ENCODE measurements at regions not wholly inside any gene's neighbourhood (a gene's known extent, or its start where the extent isn't known, plus 50 kb on each side); places are given as distances from the start of the nearest gene placed in this dataset.

GRCh38 chr15:69815793-69816192, 281.9 kb downstream of the TLE3 start:
- TF ChIP-seq CTCF (IDR thresholded peaks at IDR 0.05; ENCODE audit: control insufficient read depth, extremely low read depth, insufficient read depth), result no peak
- no peak for DNase-seq (ENCODE audit: low read depth)
- H3K4me3 ChIP-seq (ENCODE audit: low read depth, low read length), result no peak overlapping the region

- H3K4me3 ChIP-seq (ENCODE audit: low read depth, low read length), result no peak overlapping the region
- TF ChIP-seq CTCF (IDR thresholded peaks at IDR 0.05; ENCODE audit: control insufficient read depth, extremely low read depth, insufficient read depth), result no peak
- no peak for DNase-seq (ENCODE audit: low read depth)
Measured at GRCh38 chr15:69816522-69816921, 281.2 kb downstream of the TLE3 start.

GRCh38 chr15:69818529-69818928, 279.2 kb downstream of the TLE3 start:
- H3K4me3 ChIP-seq (ENCODE audit: low read depth, low read length), result no peak overlapping the region
- DNase-seq (ENCODE audit: low read depth), result no peak
- TF ChIP-seq CTCF (IDR thresholded peaks at IDR 0.05; ENCODE audit: control insufficient read depth, extremely low read depth, insufficient read depth), result no peak

- H3K4me3 ChIP-seq (ENCODE audit: low read depth, low read length), result no peak overlapping the region
- no peak for DNase-seq (ENCODE audit: low read depth)
- TF ChIP-seq CTCF (IDR thresholded peaks at IDR 0.05; ENCODE audit: control insufficient read depth, extremely low read depth, insufficient read depth), result no peak
Measured at GRCh38 chr15:69819371-69819770, 278.3 kb downstream of the TLE3 start.

GRCh38 chr15:69820819-69821218, 276.9 kb downstream of the TLE3 start:
- no peak for DNase-seq (ENCODE audit: low read depth)
- TF ChIP-seq CTCF (IDR thresholded peaks at IDR 0.05; ENCODE audit: control insufficient read depth, extremely low read depth, insufficient read depth), result no peak
- H3K4me3 ChIP-seq (ENCODE audit: low read depth, low read length), result no peak overlapping the region

GRCh38 chr15:69823223-69823907, 274.4 kb downstream of the TLE3 start:
- peak; percentile 55 for DNase-seq (ENCODE audit: low read depth)

More at GRCh38 chr15:69823223-69823907, 274.4 kb downstream of the TLE3 start:
- no peak overlapping the region for H3K4me3 ChIP-seq (ENCODE audit: low read depth, low read length)
- TF ChIP-seq CTCF (IDR thresholded peaks at IDR 0.05; ENCODE audit: control insufficient read depth, extremely low read depth, insufficient read depth), result no peak
